GM19324 (cell line): ENCODE measurements at regions not wholly inside any gene's neighbourhood (a gene's known extent, or its start where the extent isn't known, plus 50 kb on each side); places are given as distances from the start of the nearest gene placed in this dataset.

Experiments used
- ATAC-seq: cut with Tn5 transposase; IDR thresholded peaks from one replicate; pipeline ENCODE4 v1.9.1; 2021; ENCODE audit warnings: mild to moderate bottlenecking, moderate library complexity; ENCODE audit not compliant: unreplicated experiment, low FRiP score

GRCh38 chr1:218625393-218625792, 280.3 kb downstream of the TGFB2 start:
- no peak for ATAC-seq

- no peak for ATAC-seq
Measured at GRCh38 chr1:218633238-218633988, 288.3 kb downstream of the TGFB2 start.

- no peak for ATAC-seq
Measured at GRCh38 chr1:218634212-218634611, 289.1 kb downstream of the TGFB2 start.

- ATAC-seq, result no peak
Measured at GRCh38 chr1:218636548-218636947, 291.4 kb downstream of the TGFB2 start.

GRCh38 chr1:218640173-218640572, 295.0 kb downstream of the TGFB2 start:
- ATAC-seq, result no peak

GRCh38 chr1:218642033-218642948, 297.2 kb downstream of the TGFB2 start:
- no peak for ATAC-seq

- ATAC-seq, result no peak
Measured at GRCh38 chr1:218643281-218643680, 298.1 kb downstream of the TGFB2 start.

GRCh38 chr1:218643926-218644325, 298.8 kb downstream of the TGFB2 start:
- ATAC-seq, result no peak

GRCh38 chr1:218646288-218646687, 301.2 kb downstream of the TGFB2 start:
- ATAC-seq, result no peak

- ATAC-seq, result no peak
Measured at GRCh38 chr1:218656301-218657037, 311.3 kb downstream of the TGFB2 start.

GRCh38 chr1:218658269-218658668, 313.1 kb downstream of the TGFB2 start:
- ATAC-seq, result no peak

GRCh38 chr1:218658899-218659298, 313.8 kb downstream of the TGFB2 start:
- ATAC-seq, result no peak

- no peak for ATAC-seq
Measured at GRCh38 chr1:218659911-218660677, 315.0 kb downstream of the TGFB2 start.

- ATAC-seq, result no peak
Measured at GRCh38 chr1:218660678-218661053, 315.5 kb downstream of the TGFB2 start.

- ATAC-seq, result no peak
Measured at GRCh38 chr1:218661411-218661810, 316.3 kb downstream of the TGFB2 start.

GRCh38 chr1:218664385-218665170, 319.4 kb downstream of the TGFB2 start:
- ATAC-seq, result no peak

GRCh38 chr1:218665221-218665620, 320.1 kb downstream of the TGFB2 start:
- ATAC-seq, result no peak

GRCh38 chr1:218666263-218666662, 321.1 kb downstream of the TGFB2 start:
- ATAC-seq, result no peak

- ATAC-seq, result no peak
Measured at GRCh38 chr1:218667781-218668516, 322.8 kb downstream of the TGFB2 start.
